ENCODE measurements at regions not wholly inside any gene's neighbourhood (a gene's known extent, or its start where the extent isn't known, plus 50 kb on each side); places are given as distances from the start of the nearest gene placed in this dataset.
A peak's percentile ranks its signal among the peaks of the same experiment; 100 is the strongest.

GRCh38 chrX:38982843-38983242, 181.6 kb downstream of the MID1IP1 start:
- no peak overlapping the region for H3K27ac ChIP-seq
- H4K20me1 ChIP-seq (ENCODE audit: insufficient read depth) = no peaks in the 10 kb centered on the region
- no peak overlapping the region for H3K4me3 ChIP-seq (IDR thresholded peaks at IDR 0.05; ENCODE audit: insufficient read depth, low read depth, low read length)
- H3K9ac ChIP-seq = no peak overlapping the region
- no peak overlapping the region for H3K4me2 ChIP-seq
- H3K27me3 ChIP-seq (ENCODE audit: insufficient read depth, low read depth) = no peaks in the 10 kb centered on the region
- no peak for TF ChIP-seq CTCF (conservative IDR thresholded peaks at IDR 0.05; ENCODE audit: low read depth, low read length)
- no peaks in the 10 kb centered on the region for H3K79me2 ChIP-seq (ENCODE audit: insufficient read depth, low read depth)
- H3K36me3 ChIP-seq (ENCODE audit: insufficient read depth) = no peaks in the 10 kb centered on the region
- H2AFZ ChIP-seq (ENCODE audit: low read depth) = no peak overlapping the region
- H3K4me1 ChIP-seq (ENCODE audit: low read depth, poor library complexity, severe bottlenecking) = no peaks in the 10 kb centered on the region

- H3K27ac ChIP-seq = no peak overlapping the region
- no peaks in the 10 kb centered on the region for H3K27me3 ChIP-seq (ENCODE audit: insufficient read depth, low read depth)
These were observed 184.1 kb downstream of the MID1IP1 start for GRCh38 chrX:38985375-38985774.

DNA sequence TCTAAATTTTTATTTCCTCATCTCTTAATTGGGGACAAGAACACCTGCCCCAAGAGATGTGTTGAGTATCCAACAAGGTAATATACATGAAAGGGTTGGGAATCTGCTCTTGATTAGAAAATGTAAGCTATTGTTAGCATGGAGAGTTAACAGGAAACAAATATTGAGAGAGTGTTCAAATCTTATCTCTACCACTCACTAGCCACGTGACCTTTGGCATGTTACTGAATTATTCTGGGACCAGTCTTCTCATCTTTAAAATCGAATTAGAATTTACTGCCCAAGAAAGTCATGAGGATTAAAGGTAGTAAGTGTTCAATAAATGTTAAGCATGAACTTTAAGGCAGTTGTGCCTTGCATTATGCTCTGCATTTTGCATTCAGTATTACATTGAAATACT, 184.7 kb downstream of the MID1IP1 start:
- Histone ChIP-seq H2AFZ (ENCODE audit: low read depth) (no peak overlapping the region), H3K79me2 (ENCODE audit: insufficient read depth, low read depth) (no peaks in the 10 kb centered on the region), H3K4me3 (IDR thresholded peaks at IDR 0.05; ENCODE audit: insufficient read depth, low read depth, low read length) (no peak overlapping the region), H3K4me1 (ENCODE audit: low read depth, poor library complexity, severe bottlenecking) (no peaks in the 10 kb centered on the region), H3K4me2 (no peak overlapping the region), H3K27ac (no peak overlapping the region), H3K27me3 (ENCODE audit: insufficient read depth, low read depth) (no peaks in the 10 kb centered on the region), H3K9ac (no peak overlapping the region), H3K36me3 (ENCODE audit: insufficient read depth) (no peaks in the 10 kb centered on the region), H4K20me1 (ENCODE audit: insufficient read depth) (no peaks in the 10 kb centered on the region)
- TF ChIP-seq CTCF (conservative IDR thresholded peaks at IDR 0.05; ENCODE audit: low read depth, low read length) = no peak

More at GRCh38 chrX:38985375-38985774, 184.1 kb downstream of the MID1IP1 start:
- Histone ChIP-seq H3K9ac (no peak overlapping the region), H4K20me1 (ENCODE audit: insufficient read depth) (no peaks in the 10 kb centered on the region), H3K36me3 (ENCODE audit: insufficient read depth) (no peaks in the 10 kb centered on the region), H3K4me2 (no peak overlapping the region), H3K79me2 (ENCODE audit: insufficient read depth, low read depth) (no peaks in the 10 kb centered on the region), H2AFZ (ENCODE audit: low read depth) (no peak overlapping the region), H3K4me1 (ENCODE audit: low read depth, poor library complexity, severe bottlenecking) (no peaks in the 10 kb centered on the region), H3K4me3 (IDR thresholded peaks at IDR 0.05; ENCODE audit: insufficient read depth, low read depth, low read length) (no peak overlapping the region)
- TF ChIP-seq CTCF (conservative IDR thresholded peaks at IDR 0.05; ENCODE audit: low read depth, low read length) = peak; percentile 45

- H3K4me2 ChIP-seq = no peak overlapping the region
- no peaks in the 10 kb centered on the region for H3K79me2 ChIP-seq (ENCODE audit: insufficient read depth, low read depth)
- no peaks in the 10 kb centered on the region for H4K20me1 ChIP-seq (ENCODE audit: insufficient read depth)
- no peaks in the 10 kb centered on the region for H3K27me3 ChIP-seq (ENCODE audit: insufficient read depth, low read depth)
- no peak overlapping the region for H3K9ac ChIP-seq
- H3K36me3 ChIP-seq (ENCODE audit: insufficient read depth) = no peaks in the 10 kb centered on the region
- no peak overlapping the region for H3K4me3 ChIP-seq (IDR thresholded peaks at IDR 0.05; ENCODE audit: insufficient read depth, low read depth, low read length)
- no peak overlapping the region for H3K27ac ChIP-seq
- TF ChIP-seq CTCF (conservative IDR thresholded peaks at IDR 0.05; ENCODE audit: low read depth, low read length) = no peak
- no peak overlapping the region for H2AFZ ChIP-seq (ENCODE audit: low read depth)
- H3K4me1 ChIP-seq (ENCODE audit: low read depth, poor library complexity, severe bottlenecking) = no peaks in the 10 kb centered on the region
These were observed 185.3 kb downstream of the MID1IP1 start for GRCh38 chrX:38986586-38986985.
